ENCODE measurements at regions not wholly inside any gene's neighbourhood (a gene's known extent, or its start where the extent isn't known, plus 50 kb on each side); places are given as distances from the start of the nearest gene placed in this dataset.

DNA sequence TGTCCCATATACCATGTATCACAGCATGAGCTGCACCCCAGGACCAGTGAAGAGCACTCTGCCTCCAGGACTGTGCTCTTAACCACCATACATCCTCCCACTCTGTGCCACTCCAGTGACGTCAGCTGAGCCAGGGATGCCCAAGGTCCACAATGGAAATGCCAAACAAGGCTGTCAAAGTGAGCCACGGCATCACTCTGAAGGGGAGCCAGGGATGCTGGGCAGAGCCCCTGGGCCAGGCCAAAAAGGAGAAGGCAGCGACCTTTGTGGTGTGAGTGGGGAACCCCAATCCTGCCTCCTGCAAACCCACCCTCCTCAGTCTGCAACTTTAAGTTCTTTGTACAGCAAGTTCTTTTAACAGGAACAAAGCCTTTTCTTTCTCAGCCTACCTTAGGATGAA is 242.7 kb downstream of the SYK start:
- no peak overlapping the region for H3K27ac Mint-ChIP-seq (ENCODE audit: unreplicated experiment)
- intact Hi-C loops (cut with micrococcal nuclease; ENCODE audit: unreplicated experiment), result no loop called here
- TF ChIP-seq, protein P1, sequence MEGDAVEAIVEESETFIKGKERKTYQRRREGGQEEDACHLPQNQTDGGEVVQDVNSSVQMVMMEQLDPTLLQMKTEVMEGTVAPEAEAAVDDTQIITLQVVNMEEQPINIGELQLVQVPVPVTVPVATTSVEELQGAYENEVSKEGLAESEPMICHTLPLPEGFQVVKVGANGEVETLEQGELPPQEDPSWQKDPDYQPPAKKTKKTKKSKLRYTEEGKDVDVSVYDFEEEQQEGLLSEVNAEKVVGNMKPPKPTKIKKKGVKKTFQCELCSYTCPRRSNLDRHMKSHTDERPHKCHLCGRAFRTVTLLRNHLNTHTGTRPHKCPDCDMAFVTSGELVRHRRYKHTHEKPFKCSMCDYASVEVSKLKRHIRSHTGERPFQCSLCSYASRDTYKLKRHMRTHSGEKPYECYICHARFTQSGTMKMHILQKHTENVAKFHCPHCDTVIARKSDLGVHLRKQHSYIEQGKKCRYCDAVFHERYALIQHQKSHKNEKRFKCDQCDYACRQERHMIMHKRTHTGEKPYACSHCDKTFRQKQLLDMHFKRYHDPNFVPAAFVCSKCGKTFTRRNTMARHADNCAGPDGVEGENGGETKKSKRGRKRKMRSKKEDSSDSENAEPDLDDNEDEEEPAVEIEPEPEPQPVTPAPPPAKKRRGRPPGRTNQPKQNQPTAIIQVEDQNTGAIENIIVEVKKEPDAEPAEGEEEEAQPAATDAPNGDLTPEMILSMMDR (IDR thresholded peaks at IDR 0.05; ENCODE audit: unreplicated experiment), result no peak
- no TSS peak for BruUV-seq (replicated peaks)
- CTCF ChIA-PET, result no interaction called here
- no peaks in the 10 kb centered on the region for H3K4me1 Mint-ChIP-seq (ENCODE audit: low read depth, unreplicated experiment)
- H3K36me3 Mint-ChIP-seq (ENCODE audit: insufficient read depth, unreplicated experiment), result peaks cover 6% of the 10 kb centered on the region
- H3K4me3 Mint-ChIP-seq (ENCODE audit: low read depth, unreplicated experiment), result no peak overlapping the region
- DNase-seq, result no peak
- no peaks in the 10 kb centered on the region for H3K9me3 Mint-ChIP-seq (ENCODE audit: low read depth, unreplicated experiment)
- peaks cover 8% of the 10 kb centered on the region for H3K27me3 Mint-ChIP-seq (ENCODE audit: unreplicated experiment)

DNA sequence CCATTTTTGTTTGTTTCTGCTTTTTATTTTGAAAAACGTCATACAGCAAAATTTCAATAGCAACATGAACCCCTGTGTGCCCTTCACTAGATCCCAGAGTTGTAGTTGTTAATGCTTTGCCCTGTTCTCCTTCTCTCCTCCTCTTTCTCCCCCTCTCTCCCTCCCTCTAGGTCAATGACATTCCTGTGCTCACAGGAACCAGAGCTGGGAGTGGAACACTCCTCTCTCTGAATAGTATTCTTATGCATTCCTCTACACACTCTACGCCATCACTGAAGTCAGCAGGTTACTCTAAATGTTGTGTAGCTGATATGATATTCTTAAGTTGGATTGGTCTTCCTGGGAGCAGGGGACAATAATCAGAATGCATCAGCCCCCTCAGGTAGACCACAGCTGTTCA is 243.4 kb downstream of the SYK start:
- DNase-seq, result no peak
- H3K4me3 Mint-ChIP-seq (ENCODE audit: low read depth, unreplicated experiment), result no peak overlapping the region
- peaks cover 8% of the 10 kb centered on the region for H3K27me3 Mint-ChIP-seq (ENCODE audit: unreplicated experiment)
- TF ChIP-seq, protein P1 (IDR thresholded peaks at IDR 0.05; ENCODE audit: unreplicated experiment), result no peak
- intact Hi-C loops (cut with micrococcal nuclease; ENCODE audit: unreplicated experiment), result no loop called here
- BruUV-seq (replicated peaks), result no TSS peak
- CTCF ChIA-PET, result no interaction called here
- H3K4me1 Mint-ChIP-seq (ENCODE audit: low read depth, unreplicated experiment), result no peaks in the 10 kb centered on the region
- H3K9me3 Mint-ChIP-seq (ENCODE audit: low read depth, unreplicated experiment), result no peaks in the 10 kb centered on the region
- no peaks in the 10 kb centered on the region for H3K36me3 Mint-ChIP-seq (ENCODE audit: insufficient read depth, unreplicated experiment)
- H3K27ac Mint-ChIP-seq (ENCODE audit: unreplicated experiment), result no peak overlapping the region

DNA sequence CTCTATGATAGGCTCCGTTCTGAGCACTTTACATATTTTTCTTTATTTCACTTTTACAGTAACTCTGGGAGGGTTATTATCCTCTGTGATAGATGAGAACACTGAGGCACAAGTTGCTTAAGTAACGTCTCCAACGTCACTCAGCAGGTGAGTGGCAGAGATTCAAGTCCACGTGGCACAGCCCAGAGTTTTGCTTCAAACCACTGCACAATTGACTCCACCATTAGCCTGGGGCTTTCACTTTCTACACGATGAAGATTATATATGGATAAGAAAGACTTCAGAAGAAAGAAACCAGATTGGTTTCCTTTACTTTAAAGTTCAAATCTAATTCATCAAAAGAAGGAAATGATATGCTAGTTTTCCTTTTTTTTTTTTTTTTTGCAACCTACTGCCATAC is 245.9 kb downstream of the SYK start:
- Mint-ChIP-seq H3K4me1 (ENCODE audit: low read depth, unreplicated experiment) (no peaks in the 10 kb centered on the region), H3K4me3 (ENCODE audit: low read depth, unreplicated experiment) (no peak overlapping the region), H3K27me3 (ENCODE audit: unreplicated experiment) (peaks cover 8% of the 10 kb centered on the region), H3K36me3 (ENCODE audit: insufficient read depth, unreplicated experiment) (no peaks in the 10 kb centered on the region), H3K27ac (ENCODE audit: unreplicated experiment) (no peak overlapping the region), H3K9me3 (ENCODE audit: low read depth, unreplicated experiment) (no peaks in the 10 kb centered on the region)
- no TSS peak for BruUV-seq (replicated peaks)
- CTCF ChIA-PET, result no interaction called here
- TF ChIP-seq, protein P1 (IDR thresholded peaks at IDR 0.05; ENCODE audit: unreplicated experiment), result no peak
- intact Hi-C loops (cut with micrococcal nuclease; ENCODE audit: unreplicated experiment), result no loop called here
- DNase-seq, result no peak

DNA sequence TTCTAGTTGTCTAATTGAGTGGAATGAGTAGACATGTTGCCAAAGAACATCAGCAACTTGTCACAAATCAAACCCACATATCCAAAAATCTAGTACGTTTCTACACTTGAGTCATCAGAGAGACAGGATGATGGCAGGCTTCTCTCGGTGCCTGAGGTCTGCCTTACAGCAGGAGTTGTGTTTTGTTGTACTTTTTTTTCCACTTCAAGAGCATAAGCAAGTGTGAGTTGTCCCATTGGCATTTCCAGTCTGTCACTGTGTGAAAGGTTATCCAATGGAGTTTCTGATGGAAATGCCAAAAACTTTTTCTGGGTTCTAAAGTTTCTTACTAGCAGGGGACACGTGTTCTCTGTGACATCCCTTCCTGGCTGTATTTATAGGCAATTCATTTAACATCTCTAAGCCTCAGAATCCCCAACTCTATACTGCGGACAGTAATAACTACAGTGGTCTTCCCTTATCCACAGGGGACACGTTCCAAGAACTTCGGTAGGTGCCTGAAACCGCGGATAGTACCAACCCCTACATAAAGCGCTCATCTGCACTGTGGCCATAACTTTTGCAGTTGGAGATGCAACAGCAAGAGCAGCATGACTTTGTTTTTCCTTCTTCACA is 246.5 kb downstream of the SYK start:
- BruUV-seq (replicated peaks), result no TSS peak
- H3K9me3 Mint-ChIP-seq (ENCODE audit: low read depth, unreplicated experiment), result no peaks in the 10 kb centered on the region
- CTCF ChIA-PET, result no interaction called here
- H3K36me3 Mint-ChIP-seq (ENCODE audit: insufficient read depth, unreplicated experiment), result no peaks in the 10 kb centered on the region
- H3K27me3 Mint-ChIP-seq (ENCODE audit: unreplicated experiment), result peaks cover 8% of the 10 kb centered on the region
- intact Hi-C loops (cut with micrococcal nuclease; ENCODE audit: unreplicated experiment), result no loop called here
- no peak overlapping the region for H3K27ac Mint-ChIP-seq (ENCODE audit: unreplicated experiment)
- no peak overlapping the region for H3K4me3 Mint-ChIP-seq (ENCODE audit: low read depth, unreplicated experiment)
- H3K4me1 Mint-ChIP-seq (ENCODE audit: low read depth, unreplicated experiment), result no peaks in the 10 kb centered on the region
- no peak for DNase-seq
- TF ChIP-seq, protein P1 (IDR thresholded peaks at IDR 0.05; ENCODE audit: unreplicated experiment), result no peak

All from Calu3 (cell line).